ENCODE measurements at regions not wholly inside any gene's neighbourhood (a gene's known extent, or its start where the extent isn't known, plus 50 kb on each side); places are given as distances from the start of the nearest gene placed in this dataset.

GRCh38 chr3:40827942-40828688 lies 303.4 kb downstream of the ZNF621 start:
- no peak for DNase-seq

- DNase-seq = no peak
These were observed 304.1 kb downstream of the ZNF621 start for GRCh38 chr3:40828741-40829415.

- DNase-seq = no peak
These were observed 305.1 kb downstream of the ZNF621 start for GRCh38 chr3:40829876-40830275.

- no peak for DNase-seq
These were observed 312.5 kb downstream of the ZNF621 start for GRCh38 chr3:40837300-40837699.

- DNase-seq = no peak
These were observed 316.4 kb downstream of the ZNF621 start for GRCh38 chr3:40841131-40841530.

GRCh38 chr3:40841570-40842109 lies 316.9 kb downstream of the ZNF621 start:
- DNase-seq = no peak

- DNase-seq = no peak
These were observed 318.0 kb downstream of the ZNF621 start for GRCh38 chr3:40842714-40843113.

GRCh38 chr3:40843208-40843624 lies 318.5 kb downstream of the ZNF621 start:
- no peak for DNase-seq

- no peak for DNase-seq
These were observed 319.2 kb downstream of the ZNF621 start for GRCh38 chr3:40843851-40844548.

- no peak for DNase-seq
These were observed 320.1 kb downstream of the ZNF621 start for GRCh38 chr3:40844896-40845295.

GRCh38 chr3:40845447-40845846 lies 320.7 kb downstream of the ZNF621 start:
- no peak for DNase-seq

GRCh38 chr3:40845916-40846315 lies 321.2 kb downstream of the ZNF621 start:
- DNase-seq = no peak

- no peak for DNase-seq
These were observed 321.7 kb downstream of the ZNF621 start for GRCh38 chr3:40846451-40846850.

- no peak for DNase-seq
These were observed 322.8 kb downstream of the ZNF621 start for GRCh38 chr3:40847551-40847992.

- DNase-seq = no peak
These were observed 323.7 kb downstream of the ZNF621 start for GRCh38 chr3:40848421-40848820.

- DNase-seq = no peak
These were observed 326.1 kb downstream of the ZNF621 start for GRCh38 chr3:40850861-40851260.

- DNase-seq = no peak
These were observed 327.1 kb downstream of the ZNF621 start for GRCh38 chr3:40851836-40852235.

- DNase-seq = no peak
These were observed 328.0 kb downstream of the ZNF621 start for GRCh38 chr3:40852712-40853111.

GRCh38 chr3:40853474-40853873 lies 328.7 kb downstream of the ZNF621 start:
- DNase-seq = no peak

GRCh38 chr3:40855871-40856270 lies 331.1 kb downstream of the ZNF621 start:
- DNase-seq = no peak

GRCh38 chr3:40858364-40859115 lies 333.8 kb downstream of the ZNF621 start:
- no peak for DNase-seq

GRCh38 chr3:40862946-40863345 lies 336.4 kb upstream of the CTNNB1 start:
- no peak for DNase-seq
